Fibroblast of the aortic adventitia (primary cell): ENCODE measurements at regions not wholly inside any gene's neighbourhood (a gene's known extent, or its start where the extent isn't known, plus 50 kb on each side); places are given as distances from the start of the nearest gene placed in this dataset. TPM values are rescaled to one million over a fixed set of nuclear protein-coding genes. Genes with fewer than 3 reads are reported as not detected.

Source experiments
- DNase-seq: peaks from one replicate; pipeline ENCODE4 v3.0.0-alpha.2; 2010; ENCODE audit warnings: low read depth
- H3K4me3 ChIP-seq: 2 replicates; pipeline ENCODE4 v1.5.1; 2011; ENCODE audit warnings: low read depth, mild to moderate bottlenecking, control low read depth, low read length, moderate library complexity
- CTCF ChIP-seq: IDR thresholded peaks from 2 replicates; pipeline ENCODE4 v1.5.1; 2011; ENCODE audit warnings: mild to moderate bottlenecking, low read length, control low read depth, inconsistent platforms; ENCODE audit not compliant: insufficient read depth
- small RNA-seq: library from RNA; depleted of rRNA; stranded (forward); fragments of <200 nt; gene quantifications from one replicate; pipeline ENCODE3, GENCODE V24; 2012

- TF ChIP-seq CTCF, result no peak
- DNase-seq, result peak; percentile 16
- no peak overlapping the region for H3K4me3 ChIP-seq
Measured at GRCh38 chr4:105093975-105094374, 52.7 kb upstream of the TET2 start.

Small RNA genes lying in the stretch of these regions (small RNA-seq; reads per million reads assigned to genes)
- gene AC096577.2, result not detected
- not detected for gene RNU6-351P
